T-cell (primary cell): ENCODE measurements at regions not wholly inside any gene's neighbourhood (a gene's known extent, or its start where the extent isn't known, plus 50 kb on each side); places are given as distances from the start of the nearest gene placed in this dataset.

Source experiments
- ATAC-seq, 4 experiments: fragments of 200-7000 bp in 3 of 4; fragments of 150-1000 bp in 1 of 4; cut with Tn5 transposase; replicated peaks in 1 of 4; 1 replicate in 3 of 4; 2 replicates in 1 of 4; pipeline ENCODE4 v1.10.0; 2021; ENCODE audit warnings: moderate library complexity in 3 of 4, mild to moderate bottlenecking in 2 of 4, moderate number of reproducible peaks in 1 of 4
- CTCF ChIA-PET, 2 donors: fragments of 300-600 bp; sonication (Branson Sonifier 250); formaldehyde crosslinking; loops; one replicate each; lab custom pipeline; 2022; ENCODE audit warnings: antibody characterized with exemption in 2 of 2; lab: Charles Lee
- POLR2A ChIA-PET, 2 donors: fragments of 300-600 bp; sonication (Branson Sonifier 250); formaldehyde crosslinking; loops; one replicate each; lab custom pipeline; 2022; ENCODE audit warnings: antibody characterized with exemption in 2 of 2; lab: Charles Lee
- DNase-seq, 35 experiments: peaks; one replicate each; pipeline versions ENCODE4 v3.0.0 to v3.0.0-alpha.2; 2013 to 2023
- H3K27ac ChIP-seq: one replicate; pipeline ENCODE4 v1.5.1; 2013; ENCODE audit warnings: low read length
- H3K27me3 ChIP-seq, 2 experiments: replicated peaks in 1 of 2; 1 replicate in 1 of 2; 2 replicates in 1 of 2; pipeline versions ENCODE4 v1.6.1 to v1.7.0; 2013; ENCODE audit warnings: low read length in 1 of 2, mixed read lengths in 1 of 2; ENCODE audit not compliant: control insufficient read depth in 2 of 2, insufficient read depth in 2 of 2; ENCODE audit errors: extremely low read depth in 1 of 2
- H3K36me3 ChIP-seq, 2 donors: 1 replicate in 1 of 2; 2 replicates in 1 of 2; pipeline versions ENCODE4 v1.6.1 to v1.7.0; 2013; ENCODE audit warnings: low read length in 1 of 2; ENCODE audit not compliant: control insufficient read depth in 2 of 2, insufficient read depth in 1 of 2; ENCODE audit errors: extremely low read depth in 1 of 2
- H3K4me1 ChIP-seq, 2 experiments: 1 replicate in 1 of 2; 2 replicates in 1 of 2; pipeline versions ENCODE4 v1.6.1 to v1.7.0; 2013; ENCODE audit warnings: low read length in 2 of 2, mixed read lengths in 1 of 2; ENCODE audit not compliant: insufficient read depth in 2 of 2, control insufficient read depth in 1 of 2; ENCODE audit errors: extremely low read depth in 1 of 2
- H3K4me3 ChIP-seq, 2 donors: 1 replicate in 1 of 2; 2 replicates in 1 of 2; pipeline versions ENCODE4 v1.5.1 to v1.7.0; 2013; ENCODE audit warnings: mild to moderate bottlenecking in 2 of 2, low read length in 1 of 2, moderate library complexity in 1 of 2; ENCODE audit not compliant: control insufficient read depth in 1 of 2; ENCODE audit errors: extremely low read depth in 1 of 2
- H3K9me3 ChIP-seq: 2 replicates; pipeline ENCODE4 v1.7.0; 2013
- H3K27ac Mint-ChIP-seq, 2 donors: one replicate each; pipeline ENCODE4 v1.8.0; 2020 to 2021; ENCODE audit warnings: mild to moderate bottlenecking in 2 of 2, mixed read lengths in 2 of 2
- H3K27me3 Mint-ChIP-seq, 2 donors: one replicate each; pipeline ENCODE4 v1.8.0; 2021 to 2022; ENCODE audit warnings: mixed read lengths in 2 of 2
- H3K36me3 Mint-ChIP-seq: one replicate; pipeline ENCODE4 v1.8.0; 2021; ENCODE audit warnings: mixed read lengths
- H3K4me1 Mint-ChIP-seq, 3 donors: one replicate each; pipeline ENCODE4 v1.8.0; 2020 to 2022; ENCODE audit warnings: mixed read lengths in 3 of 3, mild to moderate bottlenecking in 1 of 3
- H3K4me3 Mint-ChIP-seq, 3 donors: one replicate each; pipeline ENCODE4 v1.8.0; 2020 to 2022; ENCODE audit warnings: mild to moderate bottlenecking in 3 of 3, mixed read lengths in 3 of 3, moderate library complexity in 3 of 3
- H3K9me3 Mint-ChIP-seq, 3 donors: one replicate each; pipeline ENCODE4 v1.8.0; 2020 to 2022; ENCODE audit warnings: mixed read lengths in 3 of 3
- WGBS: methylation state at CpG from one replicate; pipeline ENCODE4 v1.1.5; 2013; ENCODE audit warnings: missing lambda C conversion rate; ENCODE audit not compliant: insufficient coverage; 5-methylcytosine and 5-hydroxymethylcytosine counted together

- H3K4me1 ChIP-seq = no peaks in the 10 kb centered on the region
- Mint-ChIP-seq H3K27me3 (peaks cover 2 to 6% of the 10 kb centered on the region in 2 donors), H3K4me3 (no peak overlapping the region), H3K36me3 (no peaks in the 10 kb centered on the region), H3K9me3 (no peaks in the 10 kb centered on the region), H3K4me1 (peaks cover 1 to 6% (median 4%) of the 10 kb centered on the region in 3 donors), H3K27ac (no peak overlapping the region)
- H3K9me3 ChIP-seq = no peaks in the 10 kb centered on the region
- CTCF ChIA-PET = no interaction called here
- no peak overlapping the region for H3K4me3 ChIP-seq
- 64% methylated on average over 4 of the region's 6 CpGs for WGBS
- no peak overlapping the region for H3K27ac ChIP-seq
- H3K27me3 ChIP-seq = no peaks in the 10 kb centered on the region
- DNase-seq = no peak
- POLR2A ChIA-PET = no interaction called here
- no peaks in the 10 kb centered on the region for H3K36me3 ChIP-seq
- no peak for ATAC-seq
Measured at GRCh38 chr18:64202210-64202836, 53.4 kb upstream of the LINC00305 start.

- Mint-ChIP-seq H3K27ac (no peak overlapping the region), H3K9me3 (no peaks in the 10 kb centered on the region), H3K27me3 (peaks cover 2 to 6% of the 10 kb centered on the region in 2 donors), H3K36me3 (no peaks in the 10 kb centered on the region), H3K4me1 (peaks cover 0 to 3% (median under 1%) of the 10 kb centered on the region in 3 donors), H3K4me3 (no peak overlapping the region)
- no CpG with 5 or more reads among the region's 2 CpGs for WGBS
- DNase-seq (no peak), ATAC-seq (no peak)
- POLR2A ChIA-PET = no interaction called here
- H3K9me3 ChIP-seq = no peaks in the 10 kb centered on the region
- no peak overlapping the region for H3K27ac ChIP-seq
- H3K4me1 ChIP-seq = no peaks in the 10 kb centered on the region
- H3K27me3 ChIP-seq = no peaks in the 10 kb centered on the region
- CTCF ChIA-PET = no interaction called here
- H3K4me3 ChIP-seq = no peak overlapping the region
- no peaks in the 10 kb centered on the region for H3K36me3 ChIP-seq
Measured at GRCh38 chr18:64201781-64202180, 52.9 kb upstream of the LINC00305 start.

GRCh38 chr18:64199581-64199980 is 50.7 kb upstream of the LINC00305 start:
- no peak overlapping the region for H3K27ac Mint-ChIP-seq
- WGBS = no CpG with 5 or more reads among the region's 1 CpG

More at GRCh38 chr18:64199581-64199980, 50.7 kb upstream of the LINC00305 start:
- Histone ChIP-seq H3K27ac (no peak overlapping the region), H3K36me3 (no peaks in the 10 kb centered on the region), H3K4me1 (no peaks in the 10 kb centered on the region), H3K4me3 (no peak overlapping the region), H3K9me3 (no peaks in the 10 kb centered on the region), H3K27me3 (no peaks in the 10 kb centered on the region)
- CTCF ChIA-PET = no interaction called here
- H3K9me3 Mint-ChIP-seq = no peaks in the 10 kb centered on the region
- DNase-seq (no peak), ATAC-seq (no peak)
- H3K27me3 Mint-ChIP-seq = peaks cover 0 to 1% of the 10 kb centered on the region in 2 donors
- POLR2A ChIA-PET = no interaction called here
- H3K4me3 Mint-ChIP-seq = no peak overlapping the region
- peaks cover 0 to 3% (median 0%) of the 10 kb centered on the region in 3 donors for H3K4me1 Mint-ChIP-seq
- H3K36me3 Mint-ChIP-seq = no peaks in the 10 kb centered on the region
